GM23338 (cell line): ENCODE measurements at regions not wholly inside any gene's neighbourhood (a gene's known extent, or its start where the extent isn't known, plus 50 kb on each side); places are given as distances from the start of the nearest gene placed in this dataset.
"Not testable (repeated sequence)": the region's sequence is repeated elsewhere in the genome, so short reads cannot be mapped to it uniquely, and the experiment has no call there.

Experiments
- ATAC-seq: fragments of 200-7000 bp; cut with Tn5 transposase; 3 replicates; pipeline ENCODE4 v1.9.1; 2020
- DNase-seq: peaks from one replicate; pipeline ENCODE4 v3.0.0-alpha.2; 2015; ENCODE audit warnings: low spot score
- H2AFZ ChIP-seq: fragments of 200-600 bp; sonication (generic); 2 replicates; pipeline ENCODE4 v1.8.0; 2016; ENCODE audit warnings: antibody characterized with exemption, mild to moderate bottlenecking, moderate library complexity
- H3F3A ChIP-seq: fragments of 200-600 bp; sonication (generic); replicated peaks from 2 replicates; pipeline ENCODE4 v1.8.0; 2017; ENCODE audit warnings: antibody characterized with exemption, mixed run types, low read depth
- H3K27ac ChIP-seq: fragments of 200-600 bp; sonication (generic); 2 replicates; pipeline ENCODE4 v1.6.1; 2016; ENCODE audit warnings: low read depth
- H3K27me3 ChIP-seq: fragments of 200-600 bp; sonication (generic); 2 replicates; pipeline ENCODE4 v1.8.0; 2016; ENCODE audit warnings: mild to moderate bottlenecking, mixed run types, moderate library complexity; ENCODE audit not compliant: insufficient read depth
- H3K36me3 ChIP-seq: fragments of 200-600 bp; sonication (generic); 2 replicates; pipeline ENCODE4 v1.8.0; 2016; ENCODE audit warnings: mild to moderate bottlenecking; ENCODE audit not compliant: insufficient read depth
- H3K4me1 ChIP-seq: fragments of 200-600 bp; sonication (generic); 2 replicates; pipeline ENCODE4 v1.8.0; 2016; ENCODE audit warnings: mild to moderate bottlenecking, moderate library complexity; ENCODE audit not compliant: insufficient read depth
- H3K4me2 ChIP-seq: fragments of 200-600 bp; sonication (generic); 2 replicates; pipeline ENCODE4 v1.7.1; 2017; ENCODE audit warnings: mixed run types
- H3K4me3 ChIP-seq: fragments of 200-600 bp; sonication (generic); 2 replicates; pipeline ENCODE4 v1.6.1; 2016; ENCODE audit warnings: mixed run types
- H3K79me2 ChIP-seq: fragments of 200-600 bp; sonication (generic); replicated peaks from 2 replicates; pipeline ENCODE4 v1.8.0; 2017; ENCODE audit warnings: mild to moderate bottlenecking; ENCODE audit not compliant: insufficient read depth
- H3K9me2 ChIP-seq: fragments of 200-600 bp; sonication (generic); 2 replicates; pipeline ENCODE4 v1.8.0; 2017; ENCODE audit not compliant: insufficient read depth
- H4K20me1 ChIP-seq: fragments of 200-600 bp; sonication (generic); replicated peaks from 2 replicates; pipeline ENCODE4 v1.8.0; 2017; ENCODE audit warnings: mild to moderate bottlenecking; ENCODE audit not compliant: insufficient read depth
- H3K27ac Mint-ChIP-seq: 2 replicates; pipeline ENCODE4 v1.8.0; 2020; ENCODE audit warnings: inconsistent platforms, mild to moderate bottlenecking, moderate library complexity, mixed read lengths
- H3K27me3 Mint-ChIP-seq: 3 replicates; pipeline ENCODE4 v1.8.0; 2022; ENCODE audit warnings: low read depth, mild to moderate bottlenecking, moderate library complexity, mixed read lengths, inconsistent platforms; ENCODE audit not compliant: insufficient read depth, poor library complexity
- H3K36me3 Mint-ChIP-seq: 3 replicates; pipeline ENCODE4 v1.8.0; 2021; ENCODE audit warnings: low read depth, mild to moderate bottlenecking, inconsistent platforms, moderate library complexity, mixed read lengths
- H3K4me1 Mint-ChIP-seq: 3 replicates; pipeline ENCODE4 v1.8.0; 2020; ENCODE audit warnings: mild to moderate bottlenecking, inconsistent platforms, mixed read lengths
- H3K4me3 Mint-ChIP-seq: 3 replicates; pipeline ENCODE4 v1.8.0; 2021; ENCODE audit warnings: moderate library complexity, mild to moderate bottlenecking, inconsistent platforms, mixed read lengths
- H3K9me3 Mint-ChIP-seq: 3 replicates; pipeline ENCODE4 v1.8.0; 2020; ENCODE audit warnings: moderate library complexity, mild to moderate bottlenecking, inconsistent platforms, mixed read lengths
- EZH2 ChIP-seq: fragments of 200-600 bp; sonication (generic); IDR thresholded peaks from one replicate; pipeline ENCODE4 v1.8.0; 2017; ENCODE audit warnings: antibody characterized with exemption, mild to moderate bottlenecking, low read depth; ENCODE audit not compliant: unreplicated experiment
- EZH2phosphoT487 ChIP-seq: fragments of 200-600 bp; sonication (generic); IDR thresholded peaks from one replicate; pipeline ENCODE4 v1.8.1; 2018; ENCODE audit warnings: antibody characterized with exemption; ENCODE audit not compliant: unreplicated experiment
- POLR2AphosphoS5 ChIP-seq: IDR thresholded peaks from 2 replicates; pipeline ENCODE4 v1.6.1; 2016; ENCODE audit warnings: antibody characterized with exemption, low read depth
- STAT1 ChIP-seq: IDR thresholded peaks from one replicate; pipeline ENCODE4 v1.6.1; 2016; ENCODE audit warnings: antibody characterized with exemption; ENCODE audit not compliant: unreplicated experiment

GRCh38 chr7:57653262-57653830, 203.4 kb downstream of the ZNF716 start (continued):
- no peak for TF ChIP-seq EZH2
- no peak for TF ChIP-seq POLR2AphosphoS5
- TF ChIP-seq EZH2phosphoT487: no peak
- TF ChIP-seq STAT1: no peak

DNA sequence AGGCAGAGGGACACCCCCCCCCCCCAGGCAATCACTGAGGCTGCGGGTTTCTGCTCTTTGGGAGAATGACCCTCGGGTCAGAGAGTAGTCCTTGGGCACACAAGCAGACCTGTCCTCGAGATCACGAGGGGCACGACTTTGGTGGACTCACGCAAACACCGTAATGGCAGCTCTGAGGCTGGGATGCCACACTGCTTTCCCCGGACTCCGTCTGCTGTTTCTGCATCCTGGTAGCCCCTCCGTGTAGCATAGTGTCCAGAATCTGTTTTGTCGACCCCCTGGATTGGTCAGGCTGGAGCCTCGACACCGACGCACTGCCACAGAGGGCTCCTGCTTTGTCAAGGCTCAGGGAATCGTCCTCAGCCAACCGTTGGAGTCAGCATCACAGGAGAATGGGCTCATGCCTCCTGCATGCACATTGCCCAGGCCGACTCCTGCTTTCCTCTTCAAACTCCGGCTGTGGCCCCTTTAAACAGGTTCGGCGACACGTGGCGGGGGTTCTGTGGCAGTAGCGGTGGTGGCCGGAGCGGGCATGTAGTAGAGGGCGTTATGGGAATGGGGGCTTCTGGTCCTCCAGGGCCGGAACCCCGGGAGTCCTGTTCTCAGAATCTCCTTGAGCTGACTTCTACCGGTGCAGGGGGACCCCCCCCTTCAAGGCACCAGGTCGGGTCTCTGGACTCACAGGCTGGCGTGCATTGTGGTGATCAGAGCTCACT, 205.3 kb downstream of the ZNF716 start:
- not testable (repeated sequence) for H3K27ac Mint-ChIP-seq

GRCh38 chr7:57659226-57659625, 209.2 kb downstream of the ZNF716 start:
- Mint-ChIP-seq H3K36me3 (peaks cover 32% of the 10 kb centered on the region), H3K9me3 (peaks cover 87% of the 10 kb centered on the region)
- H3K27ac Mint-ChIP-seq, ATAC-seq, H3K4me1 ChIP-seq, H3K4me3 Mint-ChIP-seq, H3K27me3 Mint-ChIP-seq, H3K4me2 ChIP-seq, H3K9me2 ChIP-seq, H3F3A ChIP-seq, H3K27me3 ChIP-seq, H2AFZ ChIP-seq, H3K27ac ChIP-seq, H3K36me3 ChIP-seq, H3K79me2 ChIP-seq, H4K20me1 ChIP-seq, DNase-seq, H3K4me1 Mint-ChIP-seq, H3K4me3 ChIP-seq: not testable (repeated sequence)

More for the DNA sequence above, 205.3 kb downstream of the ZNF716 start:
- not testable (repeated sequence) for H3K27me3 ChIP-seq, H3K36me3 ChIP-seq, ATAC-seq, H3K4me1 ChIP-seq, DNase-seq, H3K4me2 ChIP-seq, H3K9me2 ChIP-seq, H3K79me2 ChIP-seq, H3K4me1 Mint-ChIP-seq, H3K4me3 ChIP-seq, H3K4me3 Mint-ChIP-seq, H3F3A ChIP-seq, H2AFZ ChIP-seq, H3K27ac ChIP-seq, H4K20me1 ChIP-seq
- H3K36me3 Mint-ChIP-seq: peaks cover 45% of the 10 kb centered on the region
- peaks cover 99% of the 10 kb centered on the region for H3K9me3 Mint-ChIP-seq
- peaks cover 15% of the 10 kb centered on the region for H3K27me3 Mint-ChIP-seq

DNA sequence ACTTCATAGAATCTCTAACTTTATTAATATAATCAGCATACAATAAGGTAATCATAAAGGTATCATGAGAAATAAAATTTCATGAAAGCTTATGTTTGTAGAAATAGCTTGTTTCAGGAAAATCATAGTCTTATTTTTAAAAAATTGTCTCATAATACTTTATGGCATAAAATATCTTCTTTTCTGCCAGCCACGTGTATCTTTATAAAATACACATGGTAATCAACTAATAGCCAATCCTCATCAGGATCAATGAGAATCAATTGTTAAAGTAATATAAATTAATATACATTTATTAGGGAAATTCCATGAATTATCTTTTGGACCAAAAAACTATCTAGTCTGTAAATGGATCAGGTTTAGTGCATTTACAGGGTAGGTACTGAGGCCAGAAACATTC, 227.0 kb downstream of the ZNF716 start:
- Mint-ChIP-seq H3K9me3 (peaks cover 73% of the 10 kb centered on the region), H3K36me3 (peaks cover 15% of the 10 kb centered on the region; the same call in 2 of the 3 replicates)
- not testable (repeated sequence) for H3K4me3 Mint-ChIP-seq, H3K27ac Mint-ChIP-seq, H3K9me2 ChIP-seq, H3K4me1 ChIP-seq, ATAC-seq, H3K27me3 Mint-ChIP-seq, H4K20me1 ChIP-seq, H2AFZ ChIP-seq, DNase-seq, H3K36me3 ChIP-seq, H3K27ac ChIP-seq, H3F3A ChIP-seq, H3K27me3 ChIP-seq, H3K4me3 ChIP-seq, H3K4me2 ChIP-seq, H3K79me2 ChIP-seq, H3K4me1 Mint-ChIP-seq
